Gastrocnemius medialis (tissue), 4 donors: ENCODE measurements at regions not wholly inside any gene's neighbourhood (a gene's known extent, or its start where the extent isn't known, plus 50 kb on each side); places are given as distances from the start of the nearest gene placed in this dataset.

Experiments
- ATAC-seq, 2 donors: fragments of 150-250 bp; one replicate each; pipeline ENCODE4 v1.9.1; 2016
- DNase-seq, 2 donors: peaks; one replicate each; pipeline ENCODE4 v3.0.0-alpha.2; 2019
- H3K27ac ChIP-seq, 4 donors: fragments of 200-600 bp; sonication (generic); 1 replicate in 1 of 4; 2 replicates in 3 of 4; pipeline ENCODE4 v1.5.1; 2016 to 2018; ENCODE audit warnings: mild to moderate bottlenecking in 2 of 4, moderate library complexity in 1 of 4
- H3K27me3 ChIP-seq, 3 donors: fragments of 200-600 bp; sonication (generic) in 2 of 3; 1 replicate in 1 of 3; 2 replicates in 2 of 3; pipeline versions ENCODE4 v1.5.1 to v1.6.0; 2016 to 2019; ENCODE audit warnings: mild to moderate bottlenecking in 1 of 3, moderate library complexity in 1 of 3
- H3K36me3 ChIP-seq, 2 donors: fragments of 200-600 bp; sonication (generic) in 1 of 2; one replicate each; pipeline ENCODE4 v1.5.1; 2017 to 2018
- H3K4me1 ChIP-seq, 2 donors: fragments of 200-600 bp; sonication (generic) in 1 of 2; one replicate each; pipeline ENCODE4 v1.5.1; 2016 to 2017; ENCODE audit warnings: mild to moderate bottlenecking in 2 of 2
- H3K4me3 ChIP-seq, 4 donors: fragments of 200-600 bp; sonication (generic) in 3 of 4; 1 replicate in 1 of 4; 2 replicates in 3 of 4; pipeline ENCODE4 v1.5.1; 2016 to 2019; ENCODE audit warnings: mild to moderate bottlenecking in 2 of 4
- H3K9me3 ChIP-seq, 3 donors: fragments of 200-600 bp; sonication (generic) in 2 of 3; 1 replicate in 1 of 3; 2 replicates in 2 of 3; pipeline ENCODE4 v1.5.1; 2016 to 2019
- POLR2A ChIP-seq, 2 donors: fragments of 450-650 bp; IDR thresholded peaks; one replicate each; pipeline ENCODE4 v1.6.1; 2017; ENCODE audit warnings: antibody characterized with exemption in 2 of 2, mild to moderate bottlenecking in 2 of 2, moderate library complexity in 2 of 2
- in situ Hi-C, 4 donors: fragments of 200-750 bp; cut with MboI; loops; one replicate each; pipeline versions ENCODE4 v1.15.0 to v1.8.0; 2017; ENCODE audit warnings: low sequenced_read_pairs in 4 of 4
- intact Hi-C: fragments of 100-400 bp; cut with DNase I; formaldehyde crosslinking; loops from one replicate; pipeline ENCODE4 v1.15.1; 2023; ENCODE audit warnings: low total_unique reads
- TF ChIP-seq, protein P1 (sequence below), 5 experiments: fragments of 450-650 bp in 3 of 5; fragments of 200-600 bp in 2 of 5; sonication (generic) in 2 of 5; IDR thresholded peaks in 4 of 5; conservative IDR thresholded peaks in 1 of 5; 1 replicate in 4 of 5; 2 replicates in 1 of 5; pipeline ENCODE4 v1.5.1; 2016 to 2019; ENCODE audit warnings: antibody characterized with exemption in 5 of 5, mild to moderate bottlenecking in 3 of 5, moderate library complexity in 3 of 5

DNA sequence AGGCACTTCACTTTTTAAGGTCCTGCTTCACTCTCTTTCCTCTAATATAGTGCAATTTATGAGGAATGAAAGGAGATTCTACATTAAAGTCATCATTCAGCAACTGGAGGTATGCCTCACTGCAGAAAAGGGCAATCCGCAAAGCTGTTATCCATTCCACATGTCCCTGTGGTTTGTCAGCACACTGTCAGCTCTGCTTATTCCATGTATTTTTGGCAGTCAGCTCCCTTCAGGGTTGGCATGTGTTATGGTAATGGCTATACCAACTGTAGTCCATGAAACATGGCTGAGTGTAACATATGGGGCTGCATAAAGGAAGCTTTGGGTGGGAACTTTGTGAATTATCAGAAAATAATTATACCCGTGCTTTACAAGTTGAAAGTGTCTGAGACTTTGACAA is 154.1 kb downstream of the GALC start:
- no peaks in the 10 kb centered on the region for H3K4me1 ChIP-seq
- H3K27ac ChIP-seq: no peak overlapping the region
- intact Hi-C loops: no loop called here
- no peak for DNase-seq
- H3K9me3 ChIP-seq: no peaks in the 10 kb centered on the region
- no peak overlapping the region for H3K4me3 ChIP-seq
- in situ Hi-C loops: no loop called here
- no peaks in the 10 kb centered on the region for H3K27me3 ChIP-seq
- ATAC-seq: no peak
- no peaks in the 10 kb centered on the region for H3K36me3 ChIP-seq
- TF ChIP-seq, protein P1, sequence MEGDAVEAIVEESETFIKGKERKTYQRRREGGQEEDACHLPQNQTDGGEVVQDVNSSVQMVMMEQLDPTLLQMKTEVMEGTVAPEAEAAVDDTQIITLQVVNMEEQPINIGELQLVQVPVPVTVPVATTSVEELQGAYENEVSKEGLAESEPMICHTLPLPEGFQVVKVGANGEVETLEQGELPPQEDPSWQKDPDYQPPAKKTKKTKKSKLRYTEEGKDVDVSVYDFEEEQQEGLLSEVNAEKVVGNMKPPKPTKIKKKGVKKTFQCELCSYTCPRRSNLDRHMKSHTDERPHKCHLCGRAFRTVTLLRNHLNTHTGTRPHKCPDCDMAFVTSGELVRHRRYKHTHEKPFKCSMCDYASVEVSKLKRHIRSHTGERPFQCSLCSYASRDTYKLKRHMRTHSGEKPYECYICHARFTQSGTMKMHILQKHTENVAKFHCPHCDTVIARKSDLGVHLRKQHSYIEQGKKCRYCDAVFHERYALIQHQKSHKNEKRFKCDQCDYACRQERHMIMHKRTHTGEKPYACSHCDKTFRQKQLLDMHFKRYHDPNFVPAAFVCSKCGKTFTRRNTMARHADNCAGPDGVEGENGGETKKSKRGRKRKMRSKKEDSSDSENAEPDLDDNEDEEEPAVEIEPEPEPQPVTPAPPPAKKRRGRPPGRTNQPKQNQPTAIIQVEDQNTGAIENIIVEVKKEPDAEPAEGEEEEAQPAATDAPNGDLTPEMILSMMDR (IDR thresholded peaks at IDR 0.05 in 4 of 5, conservative IDR thresholded peaks at IDR 0.05 in 1 of 5): no peak
- no peak for TF ChIP-seq POLR2A (IDR thresholded peaks at IDR 0.05)

DNA sequence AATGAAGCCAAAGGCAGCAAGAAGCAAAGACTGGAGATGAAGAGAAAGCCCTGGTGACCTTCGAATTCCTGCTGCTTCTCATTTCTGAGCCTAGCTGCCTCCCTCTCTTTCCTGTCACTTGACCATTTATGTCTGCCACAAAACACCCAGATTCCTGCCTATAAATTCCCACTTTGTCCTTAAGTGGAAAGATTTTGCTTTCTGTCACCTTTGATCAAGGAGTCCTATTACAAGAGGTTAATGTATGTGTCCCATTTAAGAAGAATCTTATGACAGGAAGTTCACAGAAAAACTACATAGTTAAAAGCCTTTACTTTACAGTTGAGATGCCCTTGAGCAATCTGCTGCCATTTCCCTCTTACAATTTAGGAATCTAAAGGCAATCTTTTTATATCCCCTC is 155.7 kb downstream of the GALC start:
- in situ Hi-C loops: no loop called here
- TF ChIP-seq POLR2A (IDR thresholded peaks at IDR 0.05): no peak
- TF ChIP-seq, protein P1 (IDR thresholded peaks at IDR 0.05 in 4 of 5, conservative IDR thresholded peaks at IDR 0.05 in 1 of 5): no peak
- ATAC-seq: no peak

DNA sequence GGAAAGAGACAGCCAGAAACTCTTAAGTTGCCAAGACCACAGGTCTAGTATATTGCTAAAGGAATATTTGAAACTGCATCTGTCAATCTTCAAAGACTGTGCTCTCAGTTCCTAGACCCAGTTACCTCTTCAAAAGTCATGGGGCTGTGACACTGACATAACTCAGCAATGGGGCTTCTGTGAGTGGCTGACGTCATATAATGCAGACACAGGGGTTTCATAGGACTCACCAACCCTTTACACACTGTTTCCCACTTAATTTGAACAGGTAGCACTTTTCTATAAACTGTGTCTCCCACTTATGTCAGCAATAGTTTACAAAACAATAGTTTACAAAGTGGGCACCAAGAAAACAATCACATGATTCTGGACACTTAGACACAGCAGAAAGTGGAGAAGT is 158.4 kb downstream of the GALC start:
- H3K9me3 ChIP-seq: no peaks in the 10 kb centered on the region
- ATAC-seq: no peak
- no peaks in the 10 kb centered on the region for H3K4me1 ChIP-seq
- H3K27me3 ChIP-seq: no peaks in the 10 kb centered on the region
- intact Hi-C loops (no loop called here), in situ Hi-C loops (no loop called here)
- H3K27ac ChIP-seq: no peak overlapping the region
- no peak for TF ChIP-seq POLR2A (IDR thresholded peaks at IDR 0.05)
- TF ChIP-seq, protein P1 (IDR thresholded peaks at IDR 0.05 in 4 of 5, conservative IDR thresholded peaks at IDR 0.05 in 1 of 5): no peak
- H3K36me3 ChIP-seq: no peaks in the 10 kb centered on the region
- H3K4me3 ChIP-seq: no peak overlapping the region
- DNase-seq: no peak

More for the DNA sequence above, 155.7 kb downstream of the GALC start:
- Histone ChIP-seq H3K4me3 (no peak overlapping the region), H3K9me3 (no peaks in the 10 kb centered on the region), H3K27ac (no peak overlapping the region), H3K4me1 (no peaks in the 10 kb centered on the region), H3K36me3 (no peaks in the 10 kb centered on the region), H3K27me3 (no peaks in the 10 kb centered on the region)
- no peak for DNase-seq
- intact Hi-C loops: no loop called here

DNA sequence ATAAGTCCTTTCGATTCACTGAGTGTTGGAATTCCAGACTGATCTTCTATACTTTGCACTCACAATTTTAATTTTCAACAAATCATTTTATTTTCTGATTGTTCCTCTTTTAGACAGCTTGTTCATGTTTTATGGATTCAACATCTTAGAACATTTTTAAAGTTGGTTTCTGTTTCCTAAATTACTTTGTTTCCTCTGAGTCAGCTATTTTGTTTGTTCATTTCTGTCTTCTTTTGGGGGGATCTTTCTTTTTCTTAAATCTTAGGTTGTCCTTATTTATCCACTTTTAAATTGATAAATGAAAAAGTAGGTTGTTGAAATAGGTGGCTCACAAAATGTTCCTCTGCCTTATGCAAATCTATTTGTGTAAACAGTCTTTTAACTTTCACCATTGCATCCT is 160.0 kb downstream of the GALC start:
- ATAC-seq (no peak), DNase-seq (no peak)
- no peaks in the 10 kb centered on the region for H3K36me3 ChIP-seq
- no peaks in the 10 kb centered on the region for H3K27me3 ChIP-seq
- H3K9me3 ChIP-seq: no peaks in the 10 kb centered on the region
- H3K27ac ChIP-seq: no peak overlapping the region
- H3K4me3 ChIP-seq: no peak overlapping the region
- no peaks in the 10 kb centered on the region for H3K4me1 ChIP-seq
- intact Hi-C loops (no loop called here), in situ Hi-C loops (no loop called here)
- no peak for TF ChIP-seq POLR2A (IDR thresholded peaks at IDR 0.05)
- TF ChIP-seq, protein P1 (IDR thresholded peaks at IDR 0.05 in 4 of 5, conservative IDR thresholded peaks at IDR 0.05 in 1 of 5): no peak

DNA sequence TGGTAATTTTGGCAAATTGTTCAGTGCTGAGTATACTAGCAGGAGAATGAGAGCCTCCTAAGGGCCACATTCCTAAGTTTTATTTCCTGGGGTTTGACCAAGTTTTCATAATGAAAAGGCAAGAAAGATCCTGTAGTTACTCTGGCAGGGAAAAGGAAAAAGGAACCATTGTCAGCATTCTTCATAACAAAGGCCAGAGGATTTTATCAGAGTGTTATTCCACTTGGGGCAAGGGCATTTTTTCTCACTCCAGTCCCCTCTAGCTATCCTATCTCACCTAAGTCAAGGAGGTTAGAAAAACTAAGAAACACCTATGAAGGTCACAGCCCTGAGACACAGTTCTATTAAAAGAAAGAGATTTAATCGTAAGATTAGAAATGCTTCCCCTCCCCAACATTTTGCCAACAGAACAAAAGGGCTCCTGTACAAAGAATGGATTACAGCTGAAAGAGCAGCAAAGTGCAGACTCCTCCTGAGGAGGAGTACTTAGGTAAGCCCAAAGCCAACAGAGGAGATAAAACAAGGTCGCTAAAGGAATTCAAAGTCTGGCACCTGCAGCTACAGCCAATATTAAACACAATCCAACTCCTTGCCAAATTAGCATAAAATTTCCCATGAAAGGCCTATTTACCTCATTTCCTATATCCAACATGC is 162.4 kb downstream of the GALC start:
- in situ Hi-C loops: no loop called here
- Histone ChIP-seq H3K9me3 (no peaks in the 10 kb centered on the region), H3K4me1 (no peaks in the 10 kb centered on the region), H3K27ac (peak overlapping the region in 2 of 4 donors; percentile 20 to 35), H3K27me3 (no peaks in the 10 kb centered on the region), H3K4me3 (no peak overlapping the region), H3K36me3 (no peaks in the 10 kb centered on the region)
- no peak for TF ChIP-seq POLR2A (IDR thresholded peaks at IDR 0.05)
- TF ChIP-seq, protein P1 (IDR thresholded peaks at IDR 0.05 in 4 of 5, conservative IDR thresholded peaks at IDR 0.05 in 1 of 5): no peak
- intact Hi-C loops: no loop called here
- DNase-seq (no peak), ATAC-seq (no peak)
